KMS-11 (cell line): ENCODE measurements at regions not wholly inside any gene's neighbourhood (a gene's known extent, or its start where the extent isn't known, plus 50 kb on each side); places are given as distances from the start of the nearest gene placed in this dataset.

Experiments
- H2AFZ ChIP-seq: fragments of 200-600 bp; sonication (generic); 2 replicates; pipeline ENCODE4 v1.6.1; 2016; ENCODE audit warnings: antibody characterized with exemption, mixed run types, low read depth
- H3K27ac ChIP-seq: fragments of 200-600 bp; sonication (generic); 2 replicates; pipeline ENCODE4 v1.6.1; 2016; ENCODE audit warnings: mild to moderate bottlenecking, mixed run types
- H3K27me3 ChIP-seq: fragments of 200-600 bp; sonication (generic); 2 replicates; pipeline ENCODE4 v1.6.1; 2017; ENCODE audit warnings: mild to moderate bottlenecking, low read depth, mixed run types, moderate library complexity; ENCODE audit not compliant: insufficient read depth
- H3K36me3 ChIP-seq: fragments of 200-600 bp; sonication (generic); 2 replicates; pipeline ENCODE4 v1.6.1; 2017; ENCODE audit warnings: mild to moderate bottlenecking, mixed run types; ENCODE audit not compliant: insufficient read depth
- H3K4me1 ChIP-seq: fragments of 200-600 bp; sonication (generic); 2 replicates; pipeline ENCODE4 v1.6.1; 2016; ENCODE audit warnings: mild to moderate bottlenecking, low read depth, mixed run types; ENCODE audit not compliant: poor library complexity, severe bottlenecking
- H3K4me2 ChIP-seq: fragments of 200-600 bp; sonication (generic); 2 replicates; pipeline ENCODE4 v1.7.0; 2016; ENCODE audit warnings: mild to moderate bottlenecking, mixed run types
- H3K4me3 ChIP-seq: fragments of 200-600 bp; sonication (generic); IDR thresholded peaks from 2 replicates; pipeline ENCODE4 v1.6.1; 2017; ENCODE audit warnings: low read depth, low read length, mixed read lengths; ENCODE audit not compliant: insufficient read depth
- H3K79me2 ChIP-seq: fragments of 200-600 bp; sonication (generic); 2 replicates; pipeline ENCODE4 v1.6.1; 2016; ENCODE audit warnings: low read depth, mixed run types; ENCODE audit not compliant: insufficient read depth
- H3K9ac ChIP-seq: fragments of 200-600 bp; sonication (generic); 2 replicates; pipeline ENCODE4 v1.6.1; 2016; ENCODE audit warnings: mild to moderate bottlenecking, mixed run types
- H4K20me1 ChIP-seq: fragments of 200-600 bp; sonication (generic); 2 replicates; pipeline ENCODE4 v1.6.1; 2016; ENCODE audit warnings: mild to moderate bottlenecking, mixed run types; ENCODE audit not compliant: insufficient read depth
- TF ChIP-seq, protein P1 (sequence below): fragments of 200-600 bp; sonication (generic); conservative IDR thresholded peaks from 2 replicates; pipeline ENCODE4 v1.6.1; 2017; ENCODE audit warnings: low read depth, mild to moderate bottlenecking, antibody characterized with exemption, low read length, moderate library complexity, mixed read lengths

DNA sequence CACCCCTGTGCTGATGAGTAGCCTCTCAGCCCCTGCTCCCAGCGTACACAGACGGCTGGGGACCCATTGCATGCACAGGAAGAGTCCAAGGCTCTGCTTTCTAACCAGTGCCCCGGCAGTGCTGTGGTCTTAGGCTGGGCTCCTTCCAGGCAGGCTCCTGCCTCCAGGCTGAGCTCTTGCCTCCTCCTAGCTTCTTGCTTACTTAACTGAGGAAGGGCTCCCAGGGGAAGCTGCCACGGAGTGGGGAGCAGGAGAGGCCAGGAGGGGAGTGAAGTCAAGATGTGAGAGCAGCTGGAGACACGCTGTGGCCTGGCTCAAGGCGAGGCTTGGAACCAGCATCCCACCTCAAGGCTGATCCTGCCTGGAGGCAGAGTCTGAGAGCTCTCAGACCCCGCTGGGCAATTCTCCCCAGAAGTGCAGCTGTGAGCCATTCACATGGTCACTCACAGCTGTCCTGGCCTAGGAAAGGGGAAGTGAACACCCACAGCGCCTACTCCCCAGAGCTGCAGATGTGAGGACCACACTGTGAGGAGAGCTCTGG lies 141.0 kb downstream of the TBXT start:
- H3K27ac ChIP-seq: no peak overlapping the region
- no peak overlapping the region for H2AFZ ChIP-seq
- no peak overlapping the region for H3K4me2 ChIP-seq
- no peaks in the 10 kb centered on the region for H4K20me1 ChIP-seq
- H3K27me3 ChIP-seq: no peaks in the 10 kb centered on the region
- H3K79me2 ChIP-seq: no peaks in the 10 kb centered on the region
- H3K4me3 ChIP-seq: no peak overlapping the region
- TF ChIP-seq, protein P1, sequence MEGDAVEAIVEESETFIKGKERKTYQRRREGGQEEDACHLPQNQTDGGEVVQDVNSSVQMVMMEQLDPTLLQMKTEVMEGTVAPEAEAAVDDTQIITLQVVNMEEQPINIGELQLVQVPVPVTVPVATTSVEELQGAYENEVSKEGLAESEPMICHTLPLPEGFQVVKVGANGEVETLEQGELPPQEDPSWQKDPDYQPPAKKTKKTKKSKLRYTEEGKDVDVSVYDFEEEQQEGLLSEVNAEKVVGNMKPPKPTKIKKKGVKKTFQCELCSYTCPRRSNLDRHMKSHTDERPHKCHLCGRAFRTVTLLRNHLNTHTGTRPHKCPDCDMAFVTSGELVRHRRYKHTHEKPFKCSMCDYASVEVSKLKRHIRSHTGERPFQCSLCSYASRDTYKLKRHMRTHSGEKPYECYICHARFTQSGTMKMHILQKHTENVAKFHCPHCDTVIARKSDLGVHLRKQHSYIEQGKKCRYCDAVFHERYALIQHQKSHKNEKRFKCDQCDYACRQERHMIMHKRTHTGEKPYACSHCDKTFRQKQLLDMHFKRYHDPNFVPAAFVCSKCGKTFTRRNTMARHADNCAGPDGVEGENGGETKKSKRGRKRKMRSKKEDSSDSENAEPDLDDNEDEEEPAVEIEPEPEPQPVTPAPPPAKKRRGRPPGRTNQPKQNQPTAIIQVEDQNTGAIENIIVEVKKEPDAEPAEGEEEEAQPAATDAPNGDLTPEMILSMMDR: no peak
- H3K36me3 ChIP-seq: no peaks in the 10 kb centered on the region
- no peaks in the 10 kb centered on the region for H3K4me1 ChIP-seq
- H3K9ac ChIP-seq: no peak overlapping the region

DNA sequence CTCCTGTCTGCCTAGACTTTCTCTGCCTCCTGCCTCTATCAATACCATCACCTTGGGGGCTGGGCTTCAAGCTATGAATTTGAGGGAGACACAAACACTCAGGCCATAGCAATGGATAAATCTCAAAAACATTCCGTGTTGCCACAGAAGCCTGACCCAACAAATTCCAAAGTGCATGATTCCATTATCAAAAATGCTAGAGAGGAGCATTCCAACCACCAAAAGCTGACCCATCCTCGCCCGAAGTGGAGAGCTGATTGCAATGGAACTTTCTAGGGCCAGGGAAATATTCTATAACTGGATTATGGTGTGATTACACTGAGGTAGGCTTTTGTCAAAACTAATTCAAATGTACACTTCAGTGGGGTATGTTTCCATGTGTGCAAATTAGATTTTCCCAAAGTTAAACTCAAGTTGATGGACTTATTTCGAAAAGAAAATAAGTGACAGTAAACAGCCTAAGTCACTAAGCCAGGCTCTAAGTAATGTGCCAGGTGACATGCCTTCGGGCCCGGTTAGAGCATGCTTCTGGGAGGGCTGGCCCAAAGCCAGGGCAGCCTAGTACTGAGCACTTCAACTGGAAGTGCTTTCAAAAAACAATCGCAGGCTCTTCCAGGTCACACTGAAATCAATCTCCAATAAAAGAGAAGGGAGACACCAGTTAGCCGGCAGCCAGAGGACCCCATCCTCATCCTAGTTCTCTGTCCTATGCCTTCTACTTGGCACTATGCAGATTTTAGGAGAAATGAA lies 142.3 kb downstream of the TBXT start:
- TF ChIP-seq, protein P1: no peak
- Histone ChIP-seq H3K27ac (no peak overlapping the region), H3K9ac (no peak overlapping the region), H3K36me3 (no peaks in the 10 kb centered on the region), H3K4me3 (no peak overlapping the region), H3K27me3 (no peaks in the 10 kb centered on the region), H3K4me1 (no peaks in the 10 kb centered on the region), H4K20me1 (no peaks in the 10 kb centered on the region), H2AFZ (no peak overlapping the region), H3K79me2 (no peaks in the 10 kb centered on the region), H3K4me2 (no peak overlapping the region)

DNA sequence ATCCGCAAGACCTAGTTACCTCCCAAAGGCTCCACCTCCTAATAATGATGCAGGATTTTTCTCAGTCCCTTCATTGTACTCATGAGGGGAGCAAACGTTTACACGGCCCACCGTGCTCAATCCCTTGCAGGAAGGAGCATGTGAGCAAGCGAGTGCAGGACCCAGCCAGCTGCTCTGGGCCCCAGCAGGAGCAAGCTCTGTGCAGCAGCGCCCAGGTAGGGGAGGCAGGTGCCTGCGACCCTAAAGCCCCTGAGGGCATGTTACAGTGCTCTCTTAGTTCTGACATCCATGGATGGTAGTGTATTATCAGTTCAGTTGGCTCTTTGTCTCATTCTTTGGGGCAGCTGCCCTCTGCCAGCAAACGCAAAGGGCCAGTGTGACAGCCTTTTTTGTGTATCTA lies 143.4 kb downstream of the TBXT start:
- H3K4me2 ChIP-seq: no peak overlapping the region
- no peaks in the 10 kb centered on the region for H3K36me3 ChIP-seq
- H3K4me1 ChIP-seq: no peaks in the 10 kb centered on the region
- H3K4me3 ChIP-seq: no peak overlapping the region
- no peaks in the 10 kb centered on the region for H3K27me3 ChIP-seq
- H3K27ac ChIP-seq: no peak overlapping the region
- H4K20me1 ChIP-seq: no peaks in the 10 kb centered on the region
- no peak overlapping the region for H3K9ac ChIP-seq
- no peak overlapping the region for H2AFZ ChIP-seq
- H3K79me2 ChIP-seq: no peaks in the 10 kb centered on the region
- TF ChIP-seq, protein P1: no peak

DNA sequence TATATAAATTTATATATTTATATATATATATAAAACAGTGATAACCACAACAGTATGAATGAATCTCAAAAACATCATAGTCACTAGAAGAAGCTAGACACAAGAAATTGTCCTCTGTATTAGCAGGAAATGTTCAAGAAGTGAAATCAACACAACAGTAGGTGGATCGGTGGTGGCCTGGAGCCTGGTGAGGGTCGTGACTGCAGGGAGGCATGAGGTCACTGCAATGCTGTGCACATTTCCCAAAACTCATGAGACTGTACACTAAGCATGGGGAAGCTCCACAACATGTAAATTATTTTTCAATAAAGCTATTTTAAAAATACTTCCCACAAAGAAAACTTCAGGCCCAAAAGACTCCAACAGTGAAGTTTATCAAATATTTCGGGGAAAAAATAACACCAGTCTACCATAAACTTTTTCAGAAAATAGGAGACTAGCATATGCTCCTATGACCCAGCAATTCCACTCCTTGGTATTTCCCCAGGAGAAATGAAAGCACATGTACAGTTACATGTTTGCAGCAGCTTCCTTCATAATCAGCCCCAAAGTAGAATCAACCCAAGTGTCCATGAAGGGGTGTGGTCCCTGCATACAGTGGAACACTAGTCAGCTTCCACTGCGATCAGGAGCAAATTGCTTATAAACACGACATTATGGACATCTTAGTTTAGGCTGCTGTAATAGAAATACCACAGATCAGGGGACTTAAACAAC lies 144.2 kb downstream of the TBXT start:
- H3K27me3 ChIP-seq: no peaks in the 10 kb centered on the region
- H2AFZ ChIP-seq: no peak overlapping the region
- no peaks in the 10 kb centered on the region for H3K36me3 ChIP-seq
- TF ChIP-seq, protein P1: no peak
- no peak overlapping the region for H3K27ac ChIP-seq
- H3K4me3 ChIP-seq: no peak overlapping the region
- H3K9ac ChIP-seq: no peak overlapping the region
- H3K4me2 ChIP-seq: no peak overlapping the region
- no peaks in the 10 kb centered on the region for H3K4me1 ChIP-seq
- no peaks in the 10 kb centered on the region for H4K20me1 ChIP-seq
- no peaks in the 10 kb centered on the region for H3K79me2 ChIP-seq
